ENCODE measurements at regions not wholly inside any gene's neighbourhood (a gene's known extent, or its start where the extent isn't known, plus 50 kb on each side); places are given as distances from the start of the nearest gene placed in this dataset.

GRCh38 chr4:176968094-176968493 is 175.4 kb upstream of the VEGFC start:
- no peak for DNase-seq (ENCODE audit: low spot score)
- TF ChIP-seq EZH2phosphoT487 (IDR thresholded peaks at IDR 0.05; ENCODE audit: borderline replicate concordance, low read depth, low read length) (no peak), CTCF (conservative IDR thresholded peaks at IDR 0.05; ENCODE audit: low read length) (no peak)
- Histone ChIP-seq H3K9me3 (ENCODE audit: low read length) (no peaks in the 10 kb centered on the region), H3K79me2 (ENCODE audit: insufficient read depth, low read depth, low read length) (no peaks in the 10 kb centered on the region), H3K36me3 (ENCODE audit: insufficient read depth, low read length) (no peaks in the 10 kb centered on the region), H3K4me2 (ENCODE audit: low read length) (no peak overlapping the region), H4K20me1 (ENCODE audit: insufficient read depth, low read length) (no peaks in the 10 kb centered on the region), H3K4me3 (ENCODE audit: low read depth, low read length, poor library complexity, severe bottlenecking) (no peak overlapping the region), H3K4me1 (ENCODE audit: insufficient read depth, low read length, poor library complexity, severe bottlenecking) (no peaks in the 10 kb centered on the region), H3K9me2 (ENCODE audit: insufficient read depth, low read length) (no peaks in the 10 kb centered on the region), H3K27ac (ENCODE audit: low read depth, low read length, poor library complexity, severe bottlenecking) (no peak overlapping the region), H2AFZ (ENCODE audit: low read length) (no peak overlapping the region)
- BruUV-seq (replicated peaks): no TSS peak
- ChIA-PET POLR2A (no interaction called here), CTCF (ENCODE audit: unreplicated experiment) (no interaction called here)
- intact Hi-C loops (cut with micrococcal nuclease; ENCODE audit: unreplicated experiment): no loop called here

GRCh38 chr4:176969011-176969410 is 176.3 kb upstream of the VEGFC start:
- ChIA-PET CTCF (ENCODE audit: unreplicated experiment) (no interaction called here), POLR2A (no interaction called here)
- no peaks in the 10 kb centered on the region for H3K79me2 ChIP-seq (ENCODE audit: insufficient read depth, low read depth, low read length)
- H3K36me3 ChIP-seq (ENCODE audit: insufficient read depth, low read length): no peaks in the 10 kb centered on the region
- no peaks in the 10 kb centered on the region for H3K4me1 ChIP-seq (ENCODE audit: insufficient read depth, low read length, poor library complexity, severe bottlenecking)
- BruUV-seq (replicated peaks): no TSS peak
- no peaks in the 10 kb centered on the region for H3K9me3 ChIP-seq (ENCODE audit: low read length)
- intact Hi-C loops (cut with micrococcal nuclease; ENCODE audit: unreplicated experiment): no loop called here
- H3K4me2 ChIP-seq (ENCODE audit: low read length): no peak overlapping the region
- H3K4me3 ChIP-seq (ENCODE audit: low read depth, low read length, poor library complexity, severe bottlenecking): no peak overlapping the region
- TF ChIP-seq CTCF (conservative IDR thresholded peaks at IDR 0.05; ENCODE audit: low read length): no peak
- TF ChIP-seq EZH2phosphoT487 (IDR thresholded peaks at IDR 0.05; ENCODE audit: borderline replicate concordance, low read depth, low read length): no peak
- no peaks in the 10 kb centered on the region for H3K9me2 ChIP-seq (ENCODE audit: insufficient read depth, low read length)
- no peak for DNase-seq (ENCODE audit: low spot score)
- H2AFZ ChIP-seq (ENCODE audit: low read length): no peak overlapping the region
- no peak overlapping the region for H3K27ac ChIP-seq (ENCODE audit: low read depth, low read length, poor library complexity, severe bottlenecking)
- no peaks in the 10 kb centered on the region for H4K20me1 ChIP-seq (ENCODE audit: insufficient read depth, low read length)

DNA sequence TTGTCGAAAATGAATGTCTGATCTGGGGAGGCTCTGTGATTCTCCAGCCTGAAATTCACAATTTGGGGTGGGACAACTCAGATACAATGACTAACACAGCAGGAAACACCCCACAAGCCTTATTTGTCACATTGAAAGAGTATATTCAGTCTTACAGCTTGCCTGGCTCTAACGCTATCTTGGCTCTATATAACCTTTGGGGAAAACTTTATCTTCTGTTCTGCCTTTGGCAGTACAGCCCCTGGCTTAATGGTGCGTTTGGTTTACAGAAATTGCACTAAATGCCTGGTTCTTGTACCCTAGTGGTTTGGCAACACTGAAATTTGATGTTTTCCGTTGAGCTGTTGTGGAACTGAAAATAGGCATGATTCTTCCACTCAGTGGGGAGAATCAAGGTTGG is 178.1 kb upstream of the VEGFC start:
- no peaks in the 10 kb centered on the region for H3K79me2 ChIP-seq (ENCODE audit: insufficient read depth, low read depth, low read length)
- POLR2A ChIA-PET: no interaction called here
- H3K36me3 ChIP-seq (ENCODE audit: insufficient read depth, low read length): no peaks in the 10 kb centered on the region
- intact Hi-C loops (cut with micrococcal nuclease; ENCODE audit: unreplicated experiment): no loop called here
- CTCF ChIA-PET (ENCODE audit: unreplicated experiment): no interaction called here
- H3K27ac ChIP-seq (ENCODE audit: low read depth, low read length, poor library complexity, severe bottlenecking): no peak overlapping the region
- H3K9me2 ChIP-seq (ENCODE audit: insufficient read depth, low read length): no peaks in the 10 kb centered on the region
- no peaks in the 10 kb centered on the region for H3K9me3 ChIP-seq (ENCODE audit: low read length)
- H3K4me1 ChIP-seq (ENCODE audit: insufficient read depth, low read length, poor library complexity, severe bottlenecking): no peaks in the 10 kb centered on the region
- no peak for TF ChIP-seq CTCF (conservative IDR thresholded peaks at IDR 0.05; ENCODE audit: low read length)
- no peak for TF ChIP-seq EZH2phosphoT487 (IDR thresholded peaks at IDR 0.05; ENCODE audit: borderline replicate concordance, low read depth, low read length)
- H3K4me2 ChIP-seq (ENCODE audit: low read length): no peak overlapping the region
- DNase-seq (ENCODE audit: low spot score): no peak
- H4K20me1 ChIP-seq (ENCODE audit: insufficient read depth, low read length): no peaks in the 10 kb centered on the region
- no peak overlapping the region for H2AFZ ChIP-seq (ENCODE audit: low read length)
- no TSS peak for BruUV-seq (replicated peaks)
- H3K4me3 ChIP-seq (ENCODE audit: low read depth, low read length, poor library complexity, severe bottlenecking): no peak overlapping the region
